CD14-positive monocyte (primary cell): ENCODE measurements at regions not wholly inside any gene's neighbourhood (a gene's known extent, or its start where the extent isn't known, plus 50 kb on each side); places are given as distances from the start of the nearest gene placed in this dataset.

ENCODE experiments used
- DNase-seq, 3 donors: peaks; one replicate each; pipeline ENCODE4 v3.0.0-alpha.2; 2011 to 2022
- H2AFZ ChIP-seq: 2 replicates; pipeline ENCODE4 v1.6.0; 2012; ENCODE audit warnings: mild to moderate bottlenecking, low read depth, low read length, inconsistent platforms; ENCODE audit not compliant: insufficient read depth, poor library complexity, severe bottlenecking
- H3K27ac ChIP-seq, 2 donors: 1 replicate in 1 of 2; 2 replicates in 1 of 2; pipeline ENCODE4 v1.5.1; 2012 to 2013; ENCODE audit warnings: low read length in 2 of 2, control low read depth in 1 of 2, inconsistent platforms in 1 of 2, low read depth in 1 of 2, mild to moderate bottlenecking in 1 of 2
- H3K27me3 ChIP-seq, 2 donors: one replicate each; pipeline versions ENCODE4 v1.6.0 to v1.6.1; 2011 to 2013; ENCODE audit warnings: low read length in 2 of 2; ENCODE audit not compliant: control insufficient read depth in 2 of 2, insufficient read depth in 2 of 2
- H3K36me3 ChIP-seq, 2 donors: replicated peaks in 1 of 2; 1 replicate in 1 of 2; 2 replicates in 1 of 2; pipeline versions ENCODE4 v1.5.1 to v1.6.1; 2012 to 2013; ENCODE audit warnings: low read length in 2 of 2, control low read depth in 1 of 2, inconsistent platforms in 1 of 2, mild to moderate bottlenecking in 1 of 2; ENCODE audit not compliant: insufficient read depth in 2 of 2, control insufficient read depth in 1 of 2
- H3K4me1 ChIP-seq, 2 donors: 1 replicate in 1 of 2; 2 replicates in 1 of 2; pipeline versions ENCODE4 v1.5.1 to v1.6.1; 2012 to 2013; ENCODE audit warnings: low read length in 2 of 2, control low read depth in 1 of 2, inconsistent platforms in 1 of 2, mild to moderate bottlenecking in 1 of 2, moderate library complexity in 1 of 2; ENCODE audit not compliant: insufficient read depth in 2 of 2, control insufficient read depth in 1 of 2
- H3K4me2 ChIP-seq: replicated peaks from 2 replicates; pipeline ENCODE3; 2012; ENCODE audit warnings: low read length, moderate library complexity, mild to moderate bottlenecking; ENCODE audit not compliant: poor library complexity, severe bottlenecking; ENCODE audit errors: extremely low read depth
- H3K4me3 ChIP-seq, 3 experiments: fragments of 200-600 bp in 1 of 3; sonication (generic) in 1 of 3; replicated peaks in 1 of 3; 1 replicate in 2 of 3; 2 replicates in 1 of 3; pipeline ENCODE4 v1.5.1; 2011 to 2013; ENCODE audit warnings: low read length in 3 of 3, mild to moderate bottlenecking in 3 of 3, control low read depth in 2 of 3, low read depth in 2 of 3, inconsistent platforms in 1 of 3, moderate library complexity in 1 of 3
- H3K79me2 ChIP-seq: 2 replicates; pipeline ENCODE4 v1.6.0; 2012; ENCODE audit warnings: mild to moderate bottlenecking, control low read depth, inconsistent platforms, low read length, moderate library complexity; ENCODE audit not compliant: insufficient read depth
- H3K9ac ChIP-seq: 2 replicates; pipeline ENCODE4 v1.6.0; 2017; ENCODE audit warnings: low read length, mild to moderate bottlenecking; ENCODE audit not compliant: insufficient read depth, poor library complexity, severe bottlenecking
- H3K9me3 ChIP-seq, 2 donors: replicated peaks in 1 of 2; 1 replicate in 1 of 2; 2 replicates in 1 of 2; pipeline versions ENCODE4 v1.5.1 to v1.6.1; 2012 to 2013; ENCODE audit warnings: low read length in 2 of 2, control low read depth in 1 of 2; ENCODE audit not compliant: control insufficient read depth in 1 of 2, insufficient read depth in 1 of 2
- H4K20me1 ChIP-seq: 2 replicates; pipeline ENCODE4 v1.6.0; 2012; ENCODE audit warnings: mild to moderate bottlenecking, low read length, control low read depth, moderate library complexity; ENCODE audit not compliant: insufficient read depth
- H3K27ac Mint-ChIP-seq, 7 donors: one replicate each; pipeline ENCODE4 v1.8.0; 2020; ENCODE audit warnings: mild to moderate bottlenecking in 7 of 7, mixed read lengths in 7 of 7, moderate library complexity in 6 of 7, inconsistent platforms in 2 of 7
- H3K27me3 Mint-ChIP-seq, 3 donors: one replicate each; pipeline ENCODE4 v1.8.0; 2021 to 2022; ENCODE audit warnings: low read depth in 3 of 3, mild to moderate bottlenecking in 3 of 3, mixed read lengths in 3 of 3, moderate library complexity in 3 of 3, inconsistent platforms in 1 of 3
- H3K36me3 Mint-ChIP-seq, 2 donors: one replicate each; pipeline ENCODE4 v1.8.0; 2020; ENCODE audit warnings: mixed read lengths in 2 of 2, inconsistent platforms in 1 of 2, mild to moderate bottlenecking in 1 of 2
- H3K4me1 Mint-ChIP-seq: one replicate; pipeline ENCODE4 v1.8.0; 2020; ENCODE audit warnings: mild to moderate bottlenecking, mixed read lengths
- H3K4me3 Mint-ChIP-seq, 2 donors: one replicate each; pipeline ENCODE4 v1.8.0; 2020; ENCODE audit warnings: mild to moderate bottlenecking in 2 of 2, mixed read lengths in 2 of 2, moderate library complexity in 1 of 2
- H3K9me3 Mint-ChIP-seq, 7 donors: one replicate each; pipeline ENCODE4 v1.8.0; 2020 to 2022; ENCODE audit warnings: mixed read lengths in 7 of 7, mild to moderate bottlenecking in 6 of 7, moderate library complexity in 6 of 7, inconsistent platforms in 2 of 7
- CTCF ChIP-seq: fragments of 200-600 bp; IDR thresholded peaks from one replicate; pipeline ENCODE4 v1.8.0; 2022; ENCODE audit warnings: antibody characterized with exemption, mild to moderate bottlenecking
- WGBS: methylation state at CpG from one replicate; pipeline ENCODE4 v1.1.5; 2013; ENCODE audit warnings: missing lambda C conversion rate; ENCODE audit not compliant: insufficient coverage; 5-methylcytosine and 5-hydroxymethylcytosine counted together
- intact Hi-C, 2 donors: fragments of 100-400 bp; cut with micrococcal nuclease; formaldehyde crosslinking; loops; one replicate each; pipeline versions ENCODE4 v1.15.0 to v1.15.1; 2023

DNA sequence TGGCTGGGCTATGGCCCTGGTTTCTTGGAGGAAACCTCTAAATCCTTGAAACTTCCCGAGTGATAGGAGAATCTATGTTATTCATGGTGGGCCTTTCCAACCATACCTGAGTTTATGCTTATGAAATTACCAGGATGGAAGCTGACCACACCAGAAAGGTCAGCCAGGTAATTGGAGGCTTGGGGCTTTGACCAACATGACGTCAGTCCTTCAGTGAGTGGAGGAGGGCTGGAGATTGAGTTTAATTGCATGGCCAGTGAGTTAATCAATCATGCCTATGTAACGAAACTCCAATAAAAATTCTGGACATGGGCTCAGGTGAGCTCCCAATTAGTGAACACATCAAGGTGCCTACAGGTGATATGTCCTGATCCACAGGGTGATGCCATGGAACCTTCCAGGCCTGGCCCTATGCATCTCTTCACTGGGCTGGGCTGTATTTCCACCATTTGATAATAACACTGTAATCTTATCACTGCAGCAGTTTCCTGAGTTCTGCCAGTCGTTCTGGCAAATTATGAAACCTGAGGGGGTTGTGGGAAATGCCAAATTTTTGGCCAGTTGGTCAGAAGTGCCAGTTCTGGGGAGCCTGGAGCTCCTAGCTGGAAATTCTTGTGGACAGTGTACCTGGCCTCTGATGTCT lies 106.5 kb downstream of the CDH26 start:
- Histone ChIP-seq H3K79me2 (peaks cover 38% of the 10 kb centered on the region), H3K4me2 (no peak overlapping the region), H3K4me1 (peaks cover 13 to 16% of the 10 kb centered on the region in 2 donors), H3K4me3 (no peak overlapping the region), H3K9ac (no peak overlapping the region), H3K36me3 (no peaks in the 10 kb centered on the region), H2AFZ (no peak overlapping the region), H4K20me1 (no peaks in the 10 kb centered on the region), H3K27ac (no peak overlapping the region), H3K9me3 (no peaks in the 10 kb centered on the region), H3K27me3 (no peaks in the 10 kb centered on the region)
- Mint-ChIP-seq H3K27ac (no peak overlapping the region), H3K9me3 (no peaks in the 10 kb centered on the region), H3K27me3 (peaks cover 0 to 2% (median 0%) of the 10 kb centered on the region in 3 donors), H3K36me3 (peaks cover 23 to 28% of the 10 kb centered on the region in 2 donors), H3K4me1 (peaks cover 20% of the 10 kb centered on the region), H3K4me3 (no peak overlapping the region)
- TF ChIP-seq CTCF, result no peak
- intact Hi-C loops, result no loop called here
- 75% methylated on average over 4 of the region's 4 CpGs for WGBS
- DNase-seq, result no peak

GRCh38 chr20:60065741-60066437 lies 107.7 kb downstream of the CDH26 start:
- no peak overlapping the region for H3K4me2 ChIP-seq
- no peak overlapping the region for H3K27ac ChIP-seq
- TF ChIP-seq CTCF, result no peak
- H3K4me1 Mint-ChIP-seq, result peaks cover 8% of the 10 kb centered on the region
- H3K27me3 Mint-ChIP-seq, result peaks cover 0 to 2% (median 0%) of the 10 kb centered on the region in 3 donors
- H3K4me3 ChIP-seq, result no peak overlapping the region
- H3K9me3 Mint-ChIP-seq, result no peaks in the 10 kb centered on the region
- 94% methylated on average over 9 of the region's 9 CpGs for WGBS
- no peaks in the 10 kb centered on the region for H4K20me1 ChIP-seq
- H3K36me3 ChIP-seq, result peaks cover 0 to 5% of the 10 kb centered on the region in 2 donors
- H3K79me2 ChIP-seq, result peaks cover 34% of the 10 kb centered on the region
- peaks cover under 1 to 4% of the 10 kb centered on the region in 2 donors for H3K4me1 ChIP-seq
- no peak overlapping the region for H3K27ac Mint-ChIP-seq
- DNase-seq, result no peak
- H3K9me3 ChIP-seq, result no peaks in the 10 kb centered on the region
- H3K36me3 Mint-ChIP-seq, result peaks cover 28 to 30% of the 10 kb centered on the region in 2 donors
- no peak overlapping the region for H3K4me3 Mint-ChIP-seq
- H3K27me3 ChIP-seq, result no peaks in the 10 kb centered on the region
- no peak overlapping the region for H3K9ac ChIP-seq
- no peak overlapping the region for H2AFZ ChIP-seq
- intact Hi-C loops, result no loop called here
